Amniotic epithelial cell (primary cell): ENCODE measurements at regions not wholly inside any gene's neighbourhood (a gene's known extent, or its start where the extent isn't known, plus 50 kb on each side); places are given as distances from the start of the nearest gene placed in this dataset.
"Not testable (repeated sequence)": the region's sequence is repeated elsewhere in the genome, so short reads cannot be mapped to it uniquely, and the experiment has no call there.

Source experiments
- DNase-seq: peaks from one replicate; pipeline ENCODE4 v3.0.0-alpha.2; 2010; ENCODE audit warnings: low read depth

DNA sequence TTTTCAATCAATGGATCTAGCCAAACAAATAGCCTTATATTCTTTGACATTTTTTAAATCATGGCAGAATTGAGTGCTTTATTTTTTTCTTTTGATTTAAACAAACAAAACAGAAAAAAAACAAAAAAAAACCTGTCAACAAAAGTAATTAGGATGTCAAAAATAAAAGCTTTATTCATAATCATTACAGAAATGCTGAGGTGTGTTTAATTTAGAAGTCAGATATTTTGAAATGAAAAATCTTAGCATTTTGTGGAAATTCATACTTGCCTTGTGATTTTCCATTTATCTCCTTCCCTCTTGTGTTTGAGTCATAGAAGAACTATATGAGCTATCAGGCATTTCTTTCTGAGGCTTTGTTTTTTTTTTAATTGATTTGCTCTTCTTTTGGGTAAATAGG is 387.0 kb upstream of the STXBP6 start:
- DNase-seq = no peak

DNA sequence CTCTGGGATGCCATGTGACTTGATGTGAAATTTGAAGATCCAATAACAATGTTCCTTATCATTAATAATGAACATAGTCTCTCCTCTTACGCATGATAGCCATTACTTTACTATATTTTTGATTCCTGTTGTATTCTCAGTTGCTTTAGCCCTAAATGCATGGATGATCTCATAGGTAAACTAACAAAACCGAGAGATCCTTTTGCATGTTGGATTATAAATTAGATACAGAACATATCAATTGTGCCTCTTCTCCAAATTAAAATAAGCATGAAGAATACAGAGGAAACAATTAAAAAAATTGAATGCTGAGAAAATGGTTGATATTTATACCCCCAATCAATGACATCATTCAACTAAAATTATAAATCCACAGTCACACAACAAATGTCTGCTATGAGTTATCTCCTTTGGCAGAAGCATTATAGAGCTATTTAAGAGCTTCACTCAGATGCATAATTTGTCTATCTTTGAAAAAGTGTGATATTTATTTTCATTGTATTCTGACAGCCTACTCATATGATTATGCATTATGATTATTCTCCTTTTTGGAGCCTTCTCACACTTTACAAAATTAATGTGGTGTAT is 386.4 kb upstream of the STXBP6 start:
- no peak for DNase-seq

DNA sequence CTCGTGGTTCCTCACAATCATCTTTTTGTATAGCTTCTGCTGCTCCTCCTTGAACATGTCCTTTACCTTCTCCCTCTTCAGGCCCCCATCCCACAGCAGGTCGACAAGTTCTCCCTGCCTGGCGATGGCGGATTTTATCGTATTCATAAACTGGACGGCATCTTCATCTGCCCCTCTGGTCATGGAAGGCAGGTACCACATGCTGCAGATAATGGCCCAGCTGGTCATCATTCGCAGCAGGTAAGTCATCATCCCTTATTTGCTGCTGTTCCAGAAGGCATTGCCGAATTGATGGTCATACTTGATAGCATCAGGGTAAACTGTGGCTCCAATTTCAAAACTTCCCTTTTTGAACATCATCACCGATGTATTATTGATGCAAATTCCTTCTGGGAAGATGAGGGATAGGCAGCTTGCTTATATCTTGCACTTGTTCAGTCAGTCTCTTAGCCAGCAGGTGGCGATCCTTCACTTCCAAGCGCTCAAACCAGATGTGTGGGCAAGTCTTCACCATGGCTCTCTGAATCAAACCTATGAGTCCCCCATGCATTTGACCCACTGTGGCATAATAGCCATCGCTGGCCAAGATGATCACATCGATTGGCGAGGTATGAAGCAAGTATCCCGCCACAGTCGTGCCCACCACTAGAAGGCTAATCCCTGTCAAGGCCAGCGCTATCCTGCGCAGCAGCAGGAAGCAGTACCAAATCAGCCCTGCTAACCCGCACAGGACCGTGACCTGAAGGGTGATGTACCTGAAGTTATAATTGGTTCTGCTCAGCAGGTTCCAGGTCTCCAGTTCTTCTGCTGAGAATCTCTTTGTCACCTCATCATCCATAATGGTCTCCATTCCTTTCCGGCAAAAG is 381.5 kb upstream of the STXBP6 start:
- peak; percentile 0 for DNase-seq

- DNase-seq = no peak
These were observed 380.9 kb upstream of the STXBP6 start for GRCh38 chr14:25430808-25431207.

DNA sequence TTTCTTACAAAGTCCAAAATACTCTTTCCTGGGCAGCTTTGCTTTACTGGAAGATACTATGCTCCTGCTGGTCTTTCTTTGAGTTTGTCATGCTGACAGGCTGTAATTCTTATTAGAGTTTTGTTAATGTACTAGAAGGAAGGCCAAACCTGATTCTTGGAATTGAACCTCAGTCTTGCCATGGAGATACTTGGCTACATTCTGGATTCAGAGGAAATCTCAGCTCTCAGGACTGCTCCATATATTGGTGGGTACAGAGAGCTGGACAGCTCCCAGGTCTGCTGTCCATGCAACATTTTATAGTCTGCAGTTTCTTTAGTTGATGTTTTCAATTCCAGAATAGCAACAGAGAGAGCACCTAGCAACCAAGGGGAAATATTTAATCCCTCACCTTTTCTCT is 363.1 kb upstream of the STXBP6 start:
- no peak for DNase-seq

- peak; percentile 3 for DNase-seq
These were observed 362.1 kb upstream of the STXBP6 start for GRCh38 chr14:25411781-25412757.

DNA sequence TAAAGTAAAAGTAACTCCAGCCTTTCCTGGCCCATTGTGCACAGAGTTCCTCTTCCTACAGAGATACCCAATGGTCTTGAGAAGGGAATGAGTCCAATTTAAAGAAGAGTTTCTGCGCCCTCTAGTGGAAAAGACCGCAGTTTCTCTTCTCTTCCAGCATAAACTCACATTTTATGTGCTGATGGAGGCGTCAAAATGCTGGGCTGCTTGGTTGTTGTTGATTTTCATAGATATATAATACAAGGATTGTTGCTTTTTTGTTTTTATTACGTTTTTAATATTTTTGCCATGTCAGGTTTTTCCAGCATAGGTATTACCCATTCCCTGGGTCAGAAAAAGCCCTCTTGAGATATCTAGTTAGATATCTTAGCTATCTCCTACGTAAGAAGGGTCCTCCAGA is 356.9 kb upstream of the STXBP6 start:
- DNase-seq = peak; percentile 40

- DNase-seq = peak; percentile 38
These were observed 350.8 kb upstream of the STXBP6 start for GRCh38 chr14:25400607-25401206.

DNA sequence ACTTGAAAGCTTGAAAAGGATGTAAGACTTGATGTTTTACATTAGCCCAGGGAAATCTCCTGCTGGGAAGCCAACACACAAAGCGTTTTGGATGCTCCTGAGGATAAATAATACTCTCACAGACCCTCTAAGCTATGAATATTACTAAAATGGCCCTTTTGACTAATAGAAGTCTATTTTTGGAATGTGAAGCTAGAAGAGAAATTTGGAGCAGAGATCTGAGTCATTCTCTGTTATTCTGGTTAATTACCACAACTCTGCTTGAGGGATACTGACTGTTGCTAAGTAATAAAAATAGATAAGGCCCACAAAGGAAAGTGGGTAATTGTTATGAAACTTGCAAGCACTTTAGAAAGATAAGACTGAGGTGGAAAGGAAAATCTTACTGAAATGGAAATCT is 346.2 kb upstream of the STXBP6 start:
- peak; percentile 11 for DNase-seq

DNA sequence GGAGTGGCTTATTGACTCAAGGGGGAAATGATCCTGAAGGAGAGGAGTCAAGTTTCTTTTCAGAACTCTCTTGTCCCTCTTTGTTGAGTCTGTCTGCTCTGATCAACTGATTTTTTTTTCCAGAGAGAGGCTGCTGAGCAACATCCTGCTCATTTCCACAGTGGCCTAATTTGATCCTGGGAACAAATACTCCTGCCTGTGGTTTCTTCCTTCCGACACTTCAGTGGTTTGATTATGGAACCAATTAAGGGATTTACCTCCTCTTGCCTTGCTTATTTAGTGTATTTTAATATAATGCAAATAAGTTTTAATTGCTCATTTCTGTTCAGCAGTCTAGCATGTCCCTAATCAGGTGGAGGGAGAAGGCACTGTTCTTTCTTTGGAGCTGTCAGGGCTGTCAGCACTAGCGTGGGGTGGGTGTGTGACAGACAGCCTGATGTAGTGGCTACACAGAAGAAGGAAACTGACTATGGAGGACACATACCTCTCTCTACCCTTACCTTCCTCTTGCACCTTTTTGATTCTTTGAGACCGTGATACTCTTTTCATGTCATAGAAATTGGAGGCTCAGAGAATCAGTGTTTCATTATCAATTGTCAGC is 344.9 kb upstream of the STXBP6 start:
- DNase-seq = no peak

- DNase-seq = no peak
These were observed 344.4 kb upstream of the STXBP6 start for GRCh38 chr14:25394356-25394755.

- no peak for DNase-seq
These were observed 340.0 kb upstream of the STXBP6 start for GRCh38 chr14:25389948-25390347.

DNA sequence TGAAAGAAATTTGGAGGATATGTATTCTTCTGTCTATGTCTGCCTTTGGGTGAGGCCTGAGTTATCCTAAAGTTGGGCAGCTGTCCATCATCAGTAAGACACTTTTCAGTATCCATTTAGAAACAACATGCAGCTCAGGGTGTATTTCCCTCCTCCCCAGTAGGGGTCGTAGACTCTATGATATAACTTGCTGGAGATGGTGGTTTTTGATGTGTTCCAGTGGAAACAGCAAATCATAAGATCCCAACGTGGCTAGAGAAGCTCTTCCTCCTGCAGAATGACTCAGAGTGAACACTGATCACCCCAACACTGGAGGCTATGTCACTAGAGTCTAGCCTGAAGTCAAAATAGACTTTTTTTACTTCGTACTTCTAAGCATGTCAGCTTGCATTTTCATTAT is 331.6 kb upstream of the STXBP6 start:
- DNase-seq = no peak

- no peak for DNase-seq
These were observed 325.7 kb upstream of the STXBP6 start for GRCh38 chr14:25375639-25376038.

GRCh38 chr14:25371068-25371467 is 321.1 kb upstream of the STXBP6 start:
- DNase-seq = no peak

DNA sequence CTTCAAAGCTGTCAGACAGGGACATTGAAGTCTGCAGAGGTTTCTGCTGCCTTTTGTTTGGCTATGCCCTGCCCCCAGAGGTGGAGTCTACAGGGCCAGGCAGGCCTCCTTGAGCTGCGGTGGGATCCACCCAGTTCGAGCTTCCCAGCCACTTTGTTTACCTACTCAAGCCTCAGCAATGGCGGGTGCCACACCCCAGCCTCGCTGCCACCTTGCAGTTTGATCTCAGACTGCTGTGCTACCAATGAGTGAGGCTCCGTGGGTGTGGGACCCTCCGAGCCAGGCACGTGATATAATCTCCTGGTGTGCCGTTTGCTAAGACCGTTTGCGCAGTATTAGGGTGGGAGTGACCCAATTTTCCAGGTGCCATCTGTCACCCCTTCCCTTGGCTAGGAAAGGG is 320.1 kb upstream of the STXBP6 start:
- DNase-seq = not testable (repeated sequence)

- no peak for DNase-seq
These were observed 308.4 kb upstream of the STXBP6 start for GRCh38 chr14:25358330-25358729.

DNA sequence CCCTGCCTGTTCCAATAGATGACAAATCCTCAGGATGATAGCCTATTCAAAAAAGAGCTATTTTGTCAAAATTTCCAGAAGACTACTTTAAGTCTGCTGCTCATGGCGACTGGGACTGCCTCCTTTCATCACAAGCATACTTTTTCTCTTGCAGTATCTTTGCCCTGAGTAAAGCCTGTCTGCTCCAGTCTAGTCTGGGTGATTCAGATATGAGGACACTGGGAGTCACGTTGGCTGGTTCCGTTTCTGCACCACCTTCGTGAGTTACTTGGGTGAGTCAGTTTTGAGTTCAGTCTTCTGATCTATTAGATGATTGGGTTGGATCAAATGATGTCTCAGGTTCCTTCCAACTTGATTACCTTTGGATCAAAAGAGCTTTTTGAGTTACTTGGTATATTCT is 301.3 kb upstream of the STXBP6 start:
- DNase-seq = no peak

GRCh38 chr14:25350802-25351201 is 300.9 kb upstream of the STXBP6 start:
- DNase-seq = no peak

DNA sequence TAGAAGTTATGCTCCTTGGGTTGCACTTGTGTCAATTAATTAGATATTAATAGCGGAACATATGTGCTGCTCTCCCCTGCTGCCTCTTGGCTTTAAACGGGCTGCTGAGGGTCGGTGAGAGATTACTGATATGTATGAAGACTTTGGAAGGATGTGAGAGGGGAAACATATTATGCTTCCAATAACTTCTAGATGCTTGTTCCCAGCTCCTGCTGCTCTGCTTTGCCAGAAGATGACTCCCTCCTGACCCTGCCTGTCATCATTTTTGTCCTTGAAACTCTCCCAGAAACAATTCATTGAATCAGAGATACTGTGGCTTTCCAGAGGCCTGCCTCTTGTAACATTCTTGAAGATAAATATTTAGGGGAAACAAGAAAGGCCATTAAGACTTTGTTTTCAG is 300.1 kb upstream of the STXBP6 start:
- DNase-seq = no peak

DNA sequence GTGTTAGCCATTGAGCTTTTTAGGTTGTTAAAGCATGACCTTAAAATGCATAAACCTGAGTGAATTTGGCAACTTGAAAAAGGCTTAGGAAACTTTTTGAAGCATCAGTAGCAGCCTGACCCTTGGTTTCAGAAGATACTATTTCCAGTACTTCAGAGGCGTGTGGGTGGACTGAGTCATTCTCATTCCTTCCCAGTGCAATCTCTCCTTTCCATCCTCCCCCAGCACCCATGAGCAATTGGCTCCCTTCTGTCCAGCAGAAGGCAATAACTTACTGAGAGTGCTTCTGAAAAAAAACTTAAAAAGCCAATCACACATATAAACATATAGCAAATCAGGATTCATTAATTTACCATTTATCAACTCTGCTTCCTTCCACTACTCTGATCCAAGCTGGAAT is 299.3 kb upstream of the STXBP6 start:
- no peak for DNase-seq

GRCh38 chr14:25340882-25341281 is 290.9 kb upstream of the STXBP6 start:
- no peak for DNase-seq
